HEK293 (cell line): ENCODE measurements at regions not wholly inside any gene's neighbourhood (a gene's known extent, or its start where the extent isn't known, plus 50 kb on each side); places are given as distances from the start of the nearest gene placed in this dataset.

Experiments
- GLIS1 ChIP-seq: fragments of 450-650 bp; formaldehyde crosslinking; IDR thresholded peaks from 2 replicates; pipeline ENCODE4 v1.5.1; 2016; ENCODE audit warnings: missing biosample characterization, missing genetic modification characterization
- GLIS2 ChIP-seq: fragments of 450-650 bp; formaldehyde crosslinking; IDR thresholded peaks from 2 replicates; pipeline ENCODE4 v1.5.1; 2016; ENCODE audit warnings: missing biosample characterization, missing genetic modification characterization
- HOXD13 ChIP-seq: sonication (generic); formaldehyde crosslinking; IDR thresholded peaks from 2 replicates; pipeline ENCODE4 v1.8.0; 2022; ENCODE audit warnings: missing genetic modification reagents, borderline replicate concordance
- OSR2 ChIP-seq: fragments of 450-650 bp; formaldehyde crosslinking; IDR thresholded peaks from 2 replicates; pipeline ENCODE4 v1.5.1; 2016; ENCODE audit warnings: missing biosample characterization, missing genetic modification characterization
- SP7 ChIP-seq: fragments of 450-650 bp; formaldehyde crosslinking; IDR thresholded peaks from 2 replicates; pipeline ENCODE4 v1.5.1; 2016; ENCODE audit warnings: missing biosample characterization, missing genetic modification characterization
- ZFHX2 ChIP-seq: fragments of 450-650 bp; formaldehyde crosslinking; conservative IDR thresholded peaks from 2 replicates; pipeline ENCODE4 v1.5.1; 2016; ENCODE audit warnings: missing biosample characterization, missing genetic modification characterization
- ZNF221 ChIP-seq: fragments of 450-650 bp; formaldehyde crosslinking; IDR thresholded peaks from 2 replicates; pipeline ENCODE4 v1.5.1; 2017; ENCODE audit warnings: missing biosample characterization, missing genetic modification characterization, borderline replicate concordance
- ZNF23 ChIP-seq: fragments of 450-650 bp; formaldehyde crosslinking; IDR thresholded peaks from 2 replicates; pipeline ENCODE4 v1.5.1; 2016; ENCODE audit warnings: missing biosample characterization, missing genetic modification characterization, borderline replicate concordance
- ZNF48 ChIP-seq: fragments of 450-650 bp; formaldehyde crosslinking; IDR thresholded peaks from 2 replicates; pipeline ENCODE4 v1.5.1; 2016; ENCODE audit warnings: missing biosample characterization, missing genetic modification characterization
- ZNF510 ChIP-seq: fragments of 450-650 bp; formaldehyde crosslinking; IDR thresholded peaks from 2 replicates; pipeline ENCODE4 v1.5.1; 2018; ENCODE audit warnings: mild to moderate bottlenecking, missing genetic modification characterization, missing biosample characterization; ENCODE audit not compliant: insufficient replicate concordance
- ZNF521 ChIP-seq: fragments of 450-650 bp; formaldehyde crosslinking; IDR thresholded peaks from 2 replicates; pipeline ENCODE4 v1.5.1; 2017; ENCODE audit warnings: missing biosample characterization, mild to moderate bottlenecking, missing genetic modification characterization
- ZNF548 ChIP-seq: fragments of 450-650 bp; formaldehyde crosslinking; IDR thresholded peaks from 2 replicates; pipeline ENCODE4 v1.5.1; 2016; ENCODE audit warnings: missing biosample characterization, missing genetic modification characterization
- ZNF571 ChIP-seq: fragments of 450-650 bp; formaldehyde crosslinking; IDR thresholded peaks from 2 replicates; pipeline ENCODE4 v1.5.0; 2017; ENCODE audit warnings: missing biosample characterization, missing genetic modification characterization
- ZNF585B ChIP-seq: fragments of 450-650 bp; formaldehyde crosslinking; IDR thresholded peaks from 2 replicates; pipeline ENCODE4 v1.5.1; 2016; ENCODE audit warnings: missing biosample characterization, missing genetic modification characterization
- ZNF600 ChIP-seq: fragments of 450-650 bp; formaldehyde crosslinking; IDR thresholded peaks from 2 replicates; pipeline ENCODE4 v1.5.1; 2016; ENCODE audit warnings: missing biosample characterization, missing genetic modification characterization
- ZNF670 ChIP-seq: fragments of 450-650 bp; formaldehyde crosslinking; IDR thresholded peaks from 2 replicates; pipeline ENCODE4 v1.5.1; 2016; ENCODE audit warnings: missing biosample characterization, missing genetic modification characterization, low read depth
- ZNF785 ChIP-seq: fragments of 450-650 bp; formaldehyde crosslinking; IDR thresholded peaks from 2 replicates; pipeline ENCODE4 v1.5.1; 2016; ENCODE audit warnings: missing biosample characterization, missing genetic modification characterization
- ZNF830 ChIP-seq: fragments of 450-650 bp; IDR thresholded peaks from 2 replicates; pipeline ENCODE4 v1.5.0; 2018; ENCODE audit warnings: missing biosample characterization, missing genetic modification characterization, low read depth, mild to moderate bottlenecking, moderate library complexity
- ZNF837 ChIP-seq: fragments of 450-650 bp; formaldehyde crosslinking; IDR thresholded peaks from 2 replicates; pipeline ENCODE4 v1.5.1; 2016; ENCODE audit warnings: missing biosample characterization, missing genetic modification characterization
- ZSCAN16 ChIP-seq: fragments of 450-650 bp; formaldehyde crosslinking; IDR thresholded peaks from 2 replicates; pipeline ENCODE4 v1.5.1; 2016; ENCODE audit warnings: missing biosample characterization, missing genetic modification characterization
- TF ChIP-seq, protein P1 (sequence below): fragments of 450-650 bp; formaldehyde crosslinking; IDR thresholded peaks from 2 replicates; pipeline ENCODE4 v1.5.1; 2016; ENCODE audit warnings: missing biosample characterization, missing genetic modification characterization
- TF ChIP-seq, protein P2 (sequence below): fragments of 450-650 bp; formaldehyde crosslinking; IDR thresholded peaks from 2 replicates; pipeline ENCODE4 v1.5.1; 2016; ENCODE audit warnings: missing biosample characterization, missing genetic modification characterization
- TF ChIP-seq, protein P3 (sequence below): fragments of 450-650 bp; formaldehyde crosslinking; IDR thresholded peaks from 2 replicates; pipeline ENCODE4 v1.5.1; 2016; ENCODE audit warnings: missing biosample characterization, missing genetic modification characterization
- TF ChIP-seq, protein P4 (sequence below): fragments of 450-650 bp; formaldehyde crosslinking; IDR thresholded peaks from 2 replicates; pipeline ENCODE4 v1.5.1; 2016; ENCODE audit warnings: missing biosample characterization, missing genetic modification characterization
- TF ChIP-seq, protein P5 (sequence below): sonication (generic); formaldehyde crosslinking; IDR thresholded peaks from 2 replicates; pipeline ENCODE4 v1.8.1; 2022; ENCODE audit warnings: mild to moderate bottlenecking, moderate library complexity, missing genetic modification reagents
- TF ChIP-seq, protein P6 (sequence below): fragments of 450-650 bp; formaldehyde crosslinking; IDR thresholded peaks from 2 replicates; pipeline ENCODE4 v1.5.1; 2017; ENCODE audit warnings: missing biosample characterization, missing genetic modification characterization
- TF ChIP-seq, protein P7 (sequence below): fragments of 450-650 bp; formaldehyde crosslinking; IDR thresholded peaks from 2 replicates; pipeline ENCODE4 v1.5.1; 2016; ENCODE audit warnings: missing biosample characterization, missing genetic modification characterization
- TF ChIP-seq, protein P8 (sequence below): fragments of 450-650 bp; formaldehyde crosslinking; IDR thresholded peaks from 2 replicates; pipeline ENCODE4 v1.5.1; 2016; ENCODE audit warnings: missing biosample characterization, missing genetic modification characterization
- TF ChIP-seq, protein P9 (sequence below): fragments of 450-650 bp; formaldehyde crosslinking; IDR thresholded peaks from 2 replicates; pipeline ENCODE4 v1.5.1; 2017; ENCODE audit warnings: missing biosample characterization, missing genetic modification characterization

DNA sequence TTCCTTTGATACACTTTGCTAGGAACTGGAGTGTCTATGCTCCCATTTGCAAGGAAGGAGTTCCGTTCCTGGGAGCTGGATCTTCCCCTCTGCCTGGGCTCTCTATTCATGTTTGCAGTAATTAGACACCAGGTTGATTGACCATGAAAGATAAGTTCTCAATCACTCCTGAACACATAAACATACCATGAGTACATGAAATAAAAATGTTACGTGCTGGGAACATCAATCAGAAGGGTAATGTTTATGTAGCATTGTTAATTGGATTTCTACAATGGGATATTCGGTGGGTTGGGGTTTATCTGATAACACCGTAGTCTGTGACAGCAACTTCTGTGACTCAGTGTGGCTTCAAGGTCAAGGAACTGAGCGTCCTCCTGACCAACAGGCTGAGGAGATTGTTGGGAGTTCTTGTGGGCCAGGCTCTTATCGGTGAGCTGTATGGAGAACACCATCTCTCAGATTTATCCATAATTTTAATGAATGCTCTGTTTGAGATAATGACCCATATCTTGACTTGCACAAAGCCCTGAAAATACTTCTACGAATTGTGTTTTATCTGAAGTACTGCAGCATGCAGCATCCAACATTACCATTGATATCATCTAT is 136.4 kb downstream of the NPIPB5 start (continued):
- TF ChIP-seq ZNF23 (tag by site-specific recombination) (no peak), ZNF510 (tag by site-specific recombination) (no peak), ZNF571 (no peak), ZNF785 (no peak), ZNF221 (no peak), ZNF548 (no peak), ZNF600 (tag by site-specific recombination) (peak; percentile 46), ZSCAN16 (tag by site-specific recombination) (no peak), SP7 (peak; percentile 77), ZNF830 (no peak), ZNF521 (tag by site-specific recombination) (no peak), GLIS1 (no peak), HOXD13 (CRISPR knock-in tag) (no peak), ZNF585B (tag by site-specific recombination) (no peak), ZNF670 (tag by site-specific recombination) (no peak), ZFHX2 (tag by site-specific recombination) (no peak), ZNF837 (no peak), ZNF48 (tag by site-specific recombination) (no peak), GLIS2 (tag by site-specific recombination) (no peak), OSR2 (tag by site-specific recombination) (peak; percentile 77)
- TF ChIP-seq, protein P1, sequence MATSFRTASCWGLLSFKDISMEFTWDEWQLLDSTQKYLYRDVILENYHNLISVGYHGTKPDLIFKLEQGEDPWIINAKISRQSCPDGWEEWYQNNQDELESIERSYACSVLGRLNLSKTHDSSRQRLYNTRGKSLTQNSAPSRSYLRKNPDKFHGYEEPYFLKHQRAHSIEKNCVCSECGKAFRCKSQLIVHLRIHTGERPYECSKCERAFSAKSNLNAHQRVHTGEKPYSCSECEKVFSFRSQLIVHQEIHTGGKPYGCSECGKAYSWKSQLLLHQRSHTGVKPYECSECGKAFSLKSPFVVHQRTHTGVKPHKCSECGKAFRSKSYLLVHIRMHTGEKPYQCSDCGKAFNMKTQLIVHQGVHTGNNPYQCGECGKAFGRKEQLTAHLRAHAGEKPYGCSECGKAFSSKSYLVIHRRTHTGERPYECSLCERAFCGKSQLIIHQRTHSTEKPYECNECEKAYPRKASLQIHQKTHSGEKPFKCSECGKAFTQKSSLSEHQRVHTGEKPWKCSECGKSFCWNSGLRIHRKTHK (tag by site-specific recombination): no peak
- TF ChIP-seq, protein P2, sequence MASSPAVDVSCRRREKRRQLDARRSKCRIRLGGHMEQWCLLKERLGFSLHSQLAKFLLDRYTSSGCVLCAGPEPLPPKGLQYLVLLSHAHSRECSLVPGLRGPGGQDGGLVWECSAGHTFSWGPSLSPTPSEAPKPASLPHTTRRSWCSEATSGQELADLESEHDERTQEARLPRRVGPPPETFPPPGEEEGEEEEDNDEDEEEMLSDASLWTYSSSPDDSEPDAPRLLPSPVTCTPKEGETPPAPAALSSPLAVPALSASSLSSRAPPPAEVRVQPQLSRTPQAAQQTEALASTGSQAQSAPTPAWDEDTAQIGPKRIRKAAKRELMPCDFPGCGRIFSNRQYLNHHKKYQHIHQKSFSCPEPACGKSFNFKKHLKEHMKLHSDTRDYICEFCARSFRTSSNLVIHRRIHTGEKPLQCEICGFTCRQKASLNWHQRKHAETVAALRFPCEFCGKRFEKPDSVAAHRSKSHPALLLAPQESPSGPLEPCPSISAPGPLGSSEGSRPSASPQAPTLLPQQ (tag by site-specific recombination): 0 out of 2 replicates have a peak, but pooled peaks have one; percentile 36
- TF ChIP-seq, protein P3, sequence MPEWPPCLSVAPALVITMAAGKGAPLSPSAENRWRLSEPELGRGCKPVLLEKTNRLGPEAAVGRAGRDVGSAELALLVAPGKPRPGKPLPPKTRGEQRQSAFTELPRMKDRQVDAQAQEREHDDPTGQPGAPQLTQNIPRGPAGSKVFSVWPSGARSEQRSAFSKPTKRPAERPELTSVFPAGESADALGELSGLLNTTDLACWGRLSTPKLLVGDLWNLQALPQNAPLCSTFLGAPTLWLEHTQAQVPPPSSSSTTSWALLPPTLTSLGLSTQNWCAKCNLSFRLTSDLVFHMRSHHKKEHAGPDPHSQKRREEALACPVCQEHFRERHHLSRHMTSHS (tag by site-specific recombination): no peak
- TF ChIP-seq, protein P4, sequence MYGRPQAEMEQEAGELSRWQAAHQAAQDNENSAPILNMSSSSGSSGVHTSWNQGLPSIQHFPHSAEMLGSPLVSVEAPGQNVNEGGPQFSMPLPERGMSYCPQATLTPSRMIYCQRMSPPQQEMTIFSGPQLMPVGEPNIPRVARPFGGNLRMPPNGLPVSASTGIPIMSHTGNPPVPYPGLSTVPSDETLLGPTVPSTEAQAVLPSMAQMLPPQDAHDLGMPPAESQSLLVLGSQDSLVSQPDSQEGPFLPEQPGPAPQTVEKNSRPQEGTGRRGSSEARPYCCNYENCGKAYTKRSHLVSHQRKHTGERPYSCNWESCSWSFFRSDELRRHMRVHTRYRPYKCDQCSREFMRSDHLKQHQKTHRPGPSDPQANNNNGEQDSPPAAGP (tag by site-specific recombination): no peak
- TF ChIP-seq, protein P5, sequence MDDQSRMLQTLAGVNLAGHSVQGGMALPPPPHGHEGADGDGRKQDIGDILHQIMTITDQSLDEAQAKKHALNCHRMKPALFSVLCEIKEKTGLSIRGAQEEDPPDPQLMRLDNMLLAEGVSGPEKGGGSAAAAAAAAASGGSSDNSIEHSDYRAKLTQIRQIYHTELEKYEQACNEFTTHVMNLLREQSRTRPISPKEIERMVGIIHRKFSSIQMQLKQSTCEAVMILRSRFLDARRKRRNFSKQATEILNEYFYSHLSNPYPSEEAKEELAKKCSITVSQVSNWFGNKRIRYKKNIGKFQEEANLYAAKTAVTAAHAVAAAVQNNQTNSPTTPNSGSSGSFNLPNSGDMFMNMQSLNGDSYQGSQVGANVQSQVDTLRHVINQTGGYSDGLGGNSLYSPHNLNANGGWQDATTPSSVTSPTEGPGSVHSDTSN (CRISPR knock-in tag): no peak
- TF ChIP-seq, protein P6, sequence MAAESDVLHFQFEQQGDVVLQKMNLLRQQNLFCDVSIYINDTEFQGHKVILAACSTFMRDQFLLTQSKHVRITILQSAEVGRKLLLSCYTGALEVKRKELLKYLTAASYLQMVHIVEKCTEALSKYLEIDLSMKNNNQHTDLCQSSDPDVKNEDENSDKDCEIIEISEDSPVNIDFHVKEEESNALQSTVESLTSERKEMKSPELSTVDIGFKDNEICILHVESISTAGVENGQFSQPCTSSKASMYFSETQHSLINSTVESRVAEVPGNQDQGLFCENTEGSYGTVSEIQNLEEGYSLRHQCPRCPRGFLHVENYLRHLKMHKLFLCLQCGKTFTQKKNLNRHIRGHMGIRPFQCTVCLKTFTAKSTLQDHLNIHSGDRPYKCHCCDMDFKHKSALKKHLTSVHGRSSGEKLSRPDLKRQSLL (tag by site-specific recombination): no peak
- TF ChIP-seq, protein P7, sequence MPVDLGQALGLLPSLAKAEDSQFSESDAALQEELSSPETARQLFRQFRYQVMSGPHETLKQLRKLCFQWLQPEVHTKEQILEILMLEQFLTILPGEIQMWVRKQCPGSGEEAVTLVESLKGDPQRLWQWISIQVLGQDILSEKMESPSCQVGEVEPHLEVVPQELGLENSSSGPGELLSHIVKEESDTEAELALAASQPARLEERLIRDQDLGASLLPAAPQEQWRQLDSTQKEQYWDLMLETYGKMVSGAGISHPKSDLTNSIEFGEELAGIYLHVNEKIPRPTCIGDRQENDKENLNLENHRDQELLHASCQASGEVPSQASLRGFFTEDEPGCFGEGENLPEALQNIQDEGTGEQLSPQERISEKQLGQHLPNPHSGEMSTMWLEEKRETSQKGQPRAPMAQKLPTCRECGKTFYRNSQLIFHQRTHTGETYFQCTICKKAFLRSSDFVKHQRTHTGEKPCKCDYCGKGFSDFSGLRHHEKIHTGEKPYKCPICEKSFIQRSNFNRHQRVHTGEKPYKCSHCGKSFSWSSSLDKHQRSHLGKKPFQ (tag by site-specific recombination): 0 out of 2 replicates have a peak, but pooled peaks have one; percentile 25
- TF ChIP-seq, protein P8, sequence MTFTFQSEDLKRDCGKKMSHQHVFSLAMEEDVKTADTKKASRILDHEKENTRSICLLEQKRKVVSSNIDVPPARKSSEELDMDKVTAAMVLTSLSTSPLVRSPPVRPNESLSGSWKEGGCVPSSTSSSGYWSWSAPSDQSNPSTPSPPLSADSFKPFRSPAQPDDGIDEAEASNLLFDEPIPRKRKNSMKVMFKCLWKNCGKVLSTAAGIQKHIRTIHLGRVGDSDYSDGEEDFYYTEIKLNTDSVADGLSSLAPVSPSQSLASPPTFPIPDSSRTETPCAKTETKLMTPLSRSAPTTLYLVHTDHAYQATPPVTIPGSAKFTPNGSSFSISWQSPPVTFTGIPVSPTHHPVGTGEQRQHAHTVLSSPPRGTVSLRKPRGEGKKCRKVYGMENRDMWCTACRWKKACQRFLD: no peak
- TF ChIP-seq, protein P9, sequence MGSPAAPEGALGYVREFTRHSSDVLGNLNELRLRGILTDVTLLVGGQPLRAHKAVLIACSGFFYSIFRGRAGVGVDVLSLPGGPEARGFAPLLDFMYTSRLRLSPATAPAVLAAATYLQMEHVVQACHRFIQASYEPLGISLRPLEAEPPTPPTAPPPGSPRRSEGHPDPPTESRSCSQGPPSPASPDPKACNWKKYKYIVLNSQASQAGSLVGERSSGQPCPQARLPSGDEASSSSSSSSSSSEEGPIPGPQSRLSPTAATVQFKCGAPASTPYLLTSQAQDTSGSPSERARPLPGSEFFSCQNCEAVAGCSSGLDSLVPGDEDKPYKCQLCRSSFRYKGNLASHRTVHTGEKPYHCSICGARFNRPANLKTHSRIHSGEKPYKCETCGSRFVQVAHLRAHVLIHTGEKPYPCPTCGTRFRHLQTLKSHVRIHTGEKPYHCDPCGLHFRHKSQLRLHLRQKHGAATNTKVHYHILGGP (tag by site-specific recombination): no peak
